Nephron progenitor cell (in vitro differentiated cells): ENCODE measurements at regions not wholly inside any gene's neighbourhood (a gene's known extent, or its start where the extent isn't known, plus 50 kb on each side); places are given as distances from the start of the nearest gene placed in this dataset.
"Not testable (repeated sequence)": the region's sequence is repeated elsewhere in the genome, so short reads cannot be mapped to it uniquely, and the experiment has no call there.

ENCODE experiments used
- DNase-seq: peaks from one replicate; pipeline ENCODE4 v3.0.0; 2021
- H3K27ac Mint-ChIP-seq: 2 replicates; pipeline ENCODE4 v1.8.0; 2021; ENCODE audit warnings: mild to moderate bottlenecking, moderate library complexity, mixed read lengths
- H3K27me3 Mint-ChIP-seq: 2 replicates; pipeline ENCODE4 v1.8.0; 2021; ENCODE audit warnings: mild to moderate bottlenecking, low read depth, mixed read lengths; ENCODE audit not compliant: poor library complexity
- H3K36me3 Mint-ChIP-seq: 2 replicates; pipeline ENCODE4 v1.8.0; 2021; ENCODE audit warnings: low read depth, mixed read lengths
- H3K4me1 Mint-ChIP-seq: 2 replicates; pipeline ENCODE4 v1.8.0; 2021; ENCODE audit warnings: mixed read lengths
- H3K4me3 Mint-ChIP-seq: 2 replicates; pipeline ENCODE4 v1.8.0; 2021; ENCODE audit warnings: mild to moderate bottlenecking, moderate library complexity, mixed read lengths
- H3K9me3 Mint-ChIP-seq: 2 replicates; pipeline ENCODE4 v1.8.0; 2021; ENCODE audit warnings: mild to moderate bottlenecking, moderate library complexity, mixed read lengths
- CTCF ChIP-seq: fragments of 200-600 bp; sonication (generic); IDR thresholded peaks from 2 replicates; pipeline ENCODE4 v1.5.0; 2021; ENCODE audit warnings: antibody characterized with exemption

GRCh38 chr21:14677639-14678179 is 131.6 kb upstream of the SAMSN1 start:
- no peak overlapping the region for H3K4me3 Mint-ChIP-seq

GRCh38 chr21:14677013-14677412 is 130.9 kb upstream of the SAMSN1 start:
- H3K27me3 Mint-ChIP-seq = peaks cover 2% of the 10 kb centered on the region
- no peak overlapping the region for H3K27ac Mint-ChIP-seq
- H3K36me3 Mint-ChIP-seq = no peaks in the 10 kb centered on the region
- DNase-seq = no peak
- no peak for TF ChIP-seq CTCF
- no peaks in the 10 kb centered on the region for H3K9me3 Mint-ChIP-seq
- H3K4me3 Mint-ChIP-seq = no peak overlapping the region
- peaks cover 4% of the 10 kb centered on the region for H3K4me1 Mint-ChIP-seq

More at GRCh38 chr21:14677639-14678179, 131.6 kb upstream of the SAMSN1 start:
- Mint-ChIP-seq H3K27ac (no peak overlapping the region), H3K27me3 (no peaks in the 10 kb centered on the region), H3K4me1 (peaks cover 4% of the 10 kb centered on the region), H3K9me3 (no peaks in the 10 kb centered on the region), H3K36me3 (no peaks in the 10 kb centered on the region)
- DNase-seq = no peak
- no peak for TF ChIP-seq CTCF

GRCh38 chr21:14675774-14676530 is 129.8 kb upstream of the SAMSN1 start:
- no peak overlapping the region for H3K27ac Mint-ChIP-seq
- H3K27me3 Mint-ChIP-seq = peaks cover 3% of the 10 kb centered on the region
- H3K9me3 Mint-ChIP-seq = no peaks in the 10 kb centered on the region
- no peaks in the 10 kb centered on the region for H3K36me3 Mint-ChIP-seq
- H3K4me1 Mint-ChIP-seq = no peaks in the 10 kb centered on the region
- DNase-seq = no peak
- no peak overlapping the region for H3K4me3 Mint-ChIP-seq
- TF ChIP-seq CTCF = no peak

- Mint-ChIP-seq H3K4me3 (no peak overlapping the region), H3K27me3 (peaks cover 7% of the 10 kb centered on the region), H3K4me1 (no peaks in the 10 kb centered on the region), H3K27ac (no peak overlapping the region), H3K36me3 (no peaks in the 10 kb centered on the region), H3K9me3 (peaks cover 9% of the 10 kb centered on the region)
- no peak for DNase-seq
- no peak for TF ChIP-seq CTCF
Observed at GRCh38 chr21:14673649-14674048, 127.5 kb upstream of the SAMSN1 start.

- no peak for TF ChIP-seq CTCF
- no peak overlapping the region for H3K27ac Mint-ChIP-seq
- no peaks in the 10 kb centered on the region for H3K4me1 Mint-ChIP-seq
- no peak for DNase-seq
- H3K9me3 Mint-ChIP-seq = peaks cover 17% of the 10 kb centered on the region
- no peaks in the 10 kb centered on the region for H3K36me3 Mint-ChIP-seq
- H3K4me3 Mint-ChIP-seq = no peak overlapping the region
- H3K27me3 Mint-ChIP-seq = peaks cover 7% of the 10 kb centered on the region
Observed at GRCh38 chr21:14672466-14672865, 126.4 kb upstream of the SAMSN1 start.

- DNase-seq = no peak
- no peak for TF ChIP-seq CTCF
- H3K36me3 Mint-ChIP-seq = no peaks in the 10 kb centered on the region
- no peaks in the 10 kb centered on the region for H3K4me1 Mint-ChIP-seq
- H3K27me3 Mint-ChIP-seq = peaks cover 7% of the 10 kb centered on the region
- H3K27ac Mint-ChIP-seq = no peak overlapping the region
- H3K4me3 Mint-ChIP-seq = no peak overlapping the region
- H3K9me3 Mint-ChIP-seq = peaks cover 17% of the 10 kb centered on the region
Observed at GRCh38 chr21:14670409-14670808, 124.3 kb upstream of the SAMSN1 start.

- H3K4me1 Mint-ChIP-seq, H3K4me3 Mint-ChIP-seq, H3K27ac Mint-ChIP-seq: not testable (repeated sequence)
Observed at GRCh38 chr21:14669092-14669491, 123.0 kb upstream of the SAMSN1 start.

More at GRCh38 chr21:14669092-14669491, 123.0 kb upstream of the SAMSN1 start:
- not testable (repeated sequence) for H3K36me3 Mint-ChIP-seq, H3K27me3 Mint-ChIP-seq, DNase-seq
- peaks cover 17% of the 10 kb centered on the region for H3K9me3 Mint-ChIP-seq
